ENCODE measurements at regions not wholly inside any gene's neighbourhood (a gene's known extent, or its start where the extent isn't known, plus 50 kb on each side); places are given as distances from the start of the nearest gene placed in this dataset.

DNA sequence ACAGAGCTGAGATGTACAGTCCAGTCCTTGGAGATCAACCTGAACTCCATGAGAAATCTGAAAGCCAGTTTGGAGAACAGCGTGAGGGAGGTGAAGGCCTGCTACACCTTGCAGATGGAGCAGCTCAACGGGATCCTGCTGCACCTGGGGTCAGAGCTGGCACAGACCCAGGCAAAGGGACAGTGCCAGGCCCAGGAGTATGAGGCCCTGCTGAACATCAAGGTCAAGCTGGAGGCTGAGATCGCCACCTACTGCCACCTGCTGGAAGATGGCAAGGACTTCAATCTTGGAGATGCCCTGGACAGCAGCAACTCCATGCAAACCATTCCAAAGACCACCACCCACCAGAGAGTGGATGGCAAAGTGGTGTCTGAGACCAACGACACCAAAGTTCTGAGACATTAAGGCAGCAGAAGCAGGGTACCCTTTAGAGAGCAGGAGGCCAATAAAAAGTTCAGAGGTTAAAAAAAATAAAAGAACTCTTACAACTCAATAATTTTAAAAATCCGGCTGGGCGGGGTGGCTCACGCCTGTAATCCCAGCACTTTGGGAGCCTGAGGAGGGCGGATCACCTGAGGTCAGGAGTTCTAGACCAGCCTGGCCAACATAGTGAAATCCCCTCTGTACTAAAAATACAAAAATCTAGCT lies 69.9 kb upstream of the RTL6 start:
- no peak for TF ChIP-seq ESRRA (IDR thresholded peaks at IDR 0.05; ENCODE audit: borderline replicate concordance, low read length)
- TF ChIP-seq, protein P1, sequence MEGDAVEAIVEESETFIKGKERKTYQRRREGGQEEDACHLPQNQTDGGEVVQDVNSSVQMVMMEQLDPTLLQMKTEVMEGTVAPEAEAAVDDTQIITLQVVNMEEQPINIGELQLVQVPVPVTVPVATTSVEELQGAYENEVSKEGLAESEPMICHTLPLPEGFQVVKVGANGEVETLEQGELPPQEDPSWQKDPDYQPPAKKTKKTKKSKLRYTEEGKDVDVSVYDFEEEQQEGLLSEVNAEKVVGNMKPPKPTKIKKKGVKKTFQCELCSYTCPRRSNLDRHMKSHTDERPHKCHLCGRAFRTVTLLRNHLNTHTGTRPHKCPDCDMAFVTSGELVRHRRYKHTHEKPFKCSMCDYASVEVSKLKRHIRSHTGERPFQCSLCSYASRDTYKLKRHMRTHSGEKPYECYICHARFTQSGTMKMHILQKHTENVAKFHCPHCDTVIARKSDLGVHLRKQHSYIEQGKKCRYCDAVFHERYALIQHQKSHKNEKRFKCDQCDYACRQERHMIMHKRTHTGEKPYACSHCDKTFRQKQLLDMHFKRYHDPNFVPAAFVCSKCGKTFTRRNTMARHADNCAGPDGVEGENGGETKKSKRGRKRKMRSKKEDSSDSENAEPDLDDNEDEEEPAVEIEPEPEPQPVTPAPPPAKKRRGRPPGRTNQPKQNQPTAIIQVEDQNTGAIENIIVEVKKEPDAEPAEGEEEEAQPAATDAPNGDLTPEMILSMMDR (IDR thresholded peaks at IDR 0.05), result peak; percentile 13; the same call in 1 of the 3 replicates
- no peak for TF ChIP-seq RFX5 (IDR thresholded peaks at IDR 0.05)
- TF ChIP-seq, protein P2, sequence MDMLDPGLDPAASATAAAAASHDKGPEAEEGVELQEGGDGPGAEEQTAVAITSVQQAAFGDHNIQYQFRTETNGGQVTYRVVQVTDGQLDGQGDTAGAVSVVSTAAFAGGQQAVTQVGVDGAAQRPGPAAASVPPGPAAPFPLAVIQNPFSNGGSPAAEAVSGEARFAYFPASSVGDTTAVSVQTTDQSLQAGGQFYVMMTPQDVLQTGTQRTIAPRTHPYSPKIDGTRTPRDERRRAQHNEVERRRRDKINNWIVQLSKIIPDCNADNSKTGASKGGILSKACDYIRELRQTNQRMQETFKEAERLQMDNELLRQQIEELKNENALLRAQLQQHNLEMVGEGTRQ (IDR thresholded peaks at IDR 0.05), result no peak
